ENCODE measurements at regions not wholly inside any gene's neighbourhood (a gene's known extent, or its start where the extent isn't known, plus 50 kb on each side); places are given as distances from the start of the nearest gene placed in this dataset.
"Not testable (repeated sequence)": the region's sequence is repeated elsewhere in the genome, so short reads cannot be mapped to it uniquely, and the experiment has no call there.

- Histone ChIP-seq H3K79me2 (ENCODE audit: insufficient read depth, low read length) (no peaks in the 10 kb centered on the region), H3K9ac (ENCODE audit: low read depth, low read length) (no peak overlapping the region), H3K36me3 (ENCODE audit: insufficient read depth, low read length) (no peaks in the 10 kb centered on the region), H3K27me3 (ENCODE audit: insufficient read depth, low read length, poor library complexity) (no peaks in the 10 kb centered on the region), H3K4me3 (ENCODE audit: low read depth in 1 of 2, low read length in 2 of 2) (no peak overlapping the region), H4K20me1 (ENCODE audit: insufficient read depth, low read length) (no peaks in the 10 kb centered on the region), H2AFZ (ENCODE audit: low read depth, low read length) (no peak overlapping the region), H3K27ac (ENCODE audit: low read length) (no peak overlapping the region), H3K9me3 (ENCODE audit: insufficient read depth, low read length, severe bottlenecking) (peaks cover 11% of the 10 kb centered on the region), H3K4me2 (ENCODE audit: insufficient read depth, low read length) (no peak overlapping the region), H3K4me1 (ENCODE audit: insufficient read depth, low read length) (no peaks in the 10 kb centered on the region)
- TF ChIP-seq EZH2 (IDR thresholded peaks at IDR 0.05; ENCODE audit: borderline replicate concordance, low read depth, low read length, severe bottlenecking) (no peak), CTCF (IDR thresholded peaks at IDR 0.05; ENCODE audit: borderline replicate concordance, extremely low read depth, low read length, poor library complexity, severe bottlenecking) (no peak)
- ATAC-seq (ENCODE audit: insufficient read depth, low read depth) (no peak), DNase-seq (no peak)
Measured at GRCh38 chr4:132691668-132692067, 457.4 kb upstream of the PCDH10 start.

- H2AFZ ChIP-seq (ENCODE audit: low read depth, low read length) = no peak overlapping the region
- TF ChIP-seq CTCF (IDR thresholded peaks at IDR 0.05; ENCODE audit: borderline replicate concordance, extremely low read depth, low read length, poor library complexity, severe bottlenecking) (no peak), EZH2 (IDR thresholded peaks at IDR 0.05; ENCODE audit: borderline replicate concordance, low read depth, low read length, severe bottlenecking) (no peak)
- no peaks in the 10 kb centered on the region for H4K20me1 ChIP-seq (ENCODE audit: insufficient read depth, low read length)
- no peaks in the 10 kb centered on the region for H3K27me3 ChIP-seq (ENCODE audit: insufficient read depth, low read length, poor library complexity)
- no peak overlapping the region for H3K27ac ChIP-seq (ENCODE audit: low read length)
- DNase-seq = no peak
- no peak overlapping the region for H3K4me3 ChIP-seq (ENCODE audit: low read depth in 1 of 2, low read length in 2 of 2)
- H3K9ac ChIP-seq (ENCODE audit: low read depth, low read length) = no peak overlapping the region
- H3K36me3 ChIP-seq (ENCODE audit: insufficient read depth, low read length) = no peaks in the 10 kb centered on the region
- H3K9me3 ChIP-seq (ENCODE audit: insufficient read depth, low read length, severe bottlenecking) = peaks cover 14% of the 10 kb centered on the region
- H3K4me1 ChIP-seq (ENCODE audit: insufficient read depth, low read length) = no peaks in the 10 kb centered on the region
- no peak overlapping the region for H3K4me2 ChIP-seq (ENCODE audit: insufficient read depth, low read length)
- no peak for ATAC-seq (ENCODE audit: insufficient read depth, low read depth)
- H3K79me2 ChIP-seq (ENCODE audit: insufficient read depth, low read length) = no peaks in the 10 kb centered on the region
Measured at GRCh38 chr4:132694775-132695174, 454.3 kb upstream of the PCDH10 start.

- ATAC-seq (ENCODE audit: insufficient read depth, low read depth); H3K36me3 ChIP-seq (ENCODE audit: insufficient read depth, low read length); H3K4me2 ChIP-seq (ENCODE audit: insufficient read depth, low read length); H3K79me2 ChIP-seq (ENCODE audit: insufficient read depth, low read length); H2AFZ ChIP-seq (ENCODE audit: low read depth, low read length); H3K4me1 ChIP-seq (ENCODE audit: insufficient read depth, low read length); H3K9ac ChIP-seq (ENCODE audit: low read depth, low read length); H3K27ac ChIP-seq (ENCODE audit: low read length); H3K27me3 ChIP-seq (ENCODE audit: insufficient read depth, low read length, poor library complexity); H4K20me1 ChIP-seq (ENCODE audit: insufficient read depth, low read length); DNase-seq; H3K4me3 ChIP-seq (ENCODE audit: low read depth in 1 of 2, low read length in 2 of 2): not testable (repeated sequence)
- H3K9me3 ChIP-seq (ENCODE audit: insufficient read depth, low read length, severe bottlenecking) = peaks cover 14% of the 10 kb centered on the region
Measured at GRCh38 chr4:132697505-132697904, 451.6 kb upstream of the PCDH10 start.

GRCh38 chr4:132707955-132708354 lies 441.1 kb upstream of the PCDH10 start:
- no peaks in the 10 kb centered on the region for H4K20me1 ChIP-seq (ENCODE audit: insufficient read depth, low read length)
- H3K36me3 ChIP-seq (ENCODE audit: insufficient read depth, low read length) = no peaks in the 10 kb centered on the region
- TF ChIP-seq EZH2 (IDR thresholded peaks at IDR 0.05; ENCODE audit: borderline replicate concordance, low read depth, low read length, severe bottlenecking) (no peak), CTCF (IDR thresholded peaks at IDR 0.05; ENCODE audit: borderline replicate concordance, extremely low read depth, low read length, poor library complexity, severe bottlenecking) (no peak)
- H3K4me2 ChIP-seq (ENCODE audit: insufficient read depth, low read length) = no peak overlapping the region
- no peak overlapping the region for H3K27ac ChIP-seq (ENCODE audit: low read length)
- H3K9me3 ChIP-seq (ENCODE audit: insufficient read depth, low read length, severe bottlenecking) = no peaks in the 10 kb centered on the region
- no peaks in the 10 kb centered on the region for H3K79me2 ChIP-seq (ENCODE audit: insufficient read depth, low read length)
- no peak overlapping the region for H3K4me3 ChIP-seq (ENCODE audit: low read depth in 1 of 2, low read length in 2 of 2)
- no peak for DNase-seq
- no peak for ATAC-seq (ENCODE audit: insufficient read depth, low read depth)
- no peaks in the 10 kb centered on the region for H3K27me3 ChIP-seq (ENCODE audit: insufficient read depth, low read length, poor library complexity)
- H2AFZ ChIP-seq (ENCODE audit: low read depth, low read length) = no peak overlapping the region
- peaks cover 15% of the 10 kb centered on the region for H3K4me1 ChIP-seq (ENCODE audit: insufficient read depth, low read length)
- no peak overlapping the region for H3K9ac ChIP-seq (ENCODE audit: low read depth, low read length)
